GM19035 (cell line): ENCODE measurements at regions not wholly inside any gene's neighbourhood (a gene's known extent, or its start where the extent isn't known, plus 50 kb on each side); places are given as distances from the start of the nearest gene placed in this dataset.

Experiments
- ATAC-seq: cut with Tn5 transposase; IDR thresholded peaks from one replicate; pipeline ENCODE4 v1.9.1; 2021; ENCODE audit not compliant: unreplicated experiment

GRCh38 chr3:152516216-152516615, 247.5 kb downstream of the MBNL1 start:
- no peak for ATAC-seq

DNA sequence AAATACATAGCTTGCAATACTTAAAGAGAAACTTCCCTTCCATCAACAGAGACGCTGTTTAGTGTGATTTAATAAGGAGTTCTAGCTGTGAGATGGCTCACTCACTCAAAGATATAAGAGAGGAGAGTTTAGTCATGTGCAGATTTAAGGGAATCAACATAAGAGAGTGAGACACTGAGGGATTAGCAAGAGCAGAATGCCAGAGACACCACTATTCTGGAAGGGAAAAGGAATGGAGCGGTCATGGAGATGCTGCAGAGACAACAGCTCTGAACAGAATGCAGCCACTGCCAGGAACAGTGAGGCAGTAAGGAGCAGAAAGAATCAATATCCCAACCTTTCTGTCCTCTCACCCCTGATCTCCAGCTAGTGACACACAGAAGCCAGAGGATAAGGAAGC, 248.8 kb downstream of the MBNL1 start:
- no peak for ATAC-seq

DNA sequence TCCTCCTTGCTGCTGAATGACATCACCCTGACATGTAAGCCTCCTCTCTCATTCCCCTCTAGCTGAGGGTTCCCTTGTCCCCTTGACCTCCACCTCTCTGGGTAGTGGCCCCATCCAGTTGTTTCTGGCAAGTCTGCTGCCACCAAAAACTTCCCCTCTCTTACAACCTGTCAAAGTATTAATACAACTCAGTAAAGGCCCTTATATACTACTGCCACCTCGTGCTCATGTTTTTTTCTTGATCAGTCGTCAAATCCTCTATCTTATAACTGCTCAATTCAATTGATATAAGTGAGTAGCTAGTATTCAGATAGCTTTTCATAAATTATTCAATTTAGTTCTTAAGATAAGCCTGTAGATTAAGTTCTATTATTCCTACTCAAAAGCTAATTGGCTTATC, 249.6 kb downstream of the MBNL1 start:
- no peak for ATAC-seq

GRCh38 chr3:152519376-152519775, 250.6 kb downstream of the MBNL1 start:
- ATAC-seq, result no peak

GRCh38 chr3:152522036-152522435, 253.3 kb downstream of the MBNL1 start:
- ATAC-seq, result no peak

DNA sequence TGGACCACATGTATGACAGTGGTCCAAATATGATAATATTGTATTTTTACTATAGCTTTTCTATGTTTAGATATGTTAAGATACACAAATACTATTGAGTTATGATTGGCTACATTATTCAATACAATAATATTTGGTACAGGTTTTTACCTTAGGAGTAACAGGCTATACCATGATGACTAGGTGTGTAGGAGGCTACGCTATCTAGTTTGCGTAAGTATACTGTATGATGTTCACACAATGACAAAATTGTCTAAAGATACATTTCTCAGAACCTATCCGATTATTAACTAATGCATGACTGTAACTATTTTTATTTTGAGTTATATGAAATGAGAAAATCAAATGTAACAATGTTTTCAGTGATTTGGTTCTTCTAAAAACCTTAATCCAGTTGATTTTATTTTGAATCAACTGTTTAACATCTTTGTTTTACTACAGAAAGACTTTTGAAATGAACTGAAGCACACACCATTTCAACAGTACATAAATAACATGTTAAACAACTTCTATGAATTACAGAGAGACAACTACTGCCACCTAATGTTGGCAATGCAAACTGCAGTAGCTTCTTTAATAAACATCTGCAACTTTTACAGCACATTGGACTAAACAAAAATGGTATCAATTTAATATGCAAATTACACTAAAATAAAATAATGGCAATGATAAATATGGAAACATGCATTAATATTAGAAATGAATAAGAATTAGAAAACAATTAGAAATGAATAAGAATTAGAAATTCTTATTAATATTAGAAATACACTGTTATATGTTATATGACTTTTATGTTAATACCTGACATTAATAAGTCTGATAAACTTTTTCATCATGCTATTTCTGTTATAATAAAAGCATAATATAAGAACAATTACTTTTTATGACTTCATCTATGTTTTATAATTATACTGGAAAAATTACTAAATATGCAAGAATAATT, 255.7 kb downstream of the MBNL1 start:
- peak; percentile 80 for ATAC-seq

GRCh38 chr3:152531717-152532116, 263.0 kb downstream of the MBNL1 start:
- no peak for ATAC-seq

DNA sequence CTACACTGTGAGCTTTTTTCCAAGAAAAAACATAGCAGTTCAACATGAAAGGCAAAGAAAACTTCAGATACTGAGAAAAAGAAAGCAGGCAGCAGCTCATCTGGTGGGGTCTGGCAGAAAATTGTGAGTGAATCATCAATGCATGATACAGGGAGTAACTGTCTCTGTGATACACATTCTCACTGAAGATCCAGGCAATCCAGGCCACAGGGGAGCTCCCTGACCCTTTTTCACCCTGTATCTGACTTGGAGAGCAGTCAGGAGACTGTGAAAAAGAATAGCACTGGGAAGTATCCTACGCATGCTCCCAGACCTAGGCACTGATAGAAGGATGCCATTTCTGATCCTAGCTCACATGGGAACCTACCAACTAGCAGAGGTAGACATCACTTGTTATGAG, 269.8 kb downstream of the MBNL1 start:
- ATAC-seq, result no peak

DNA sequence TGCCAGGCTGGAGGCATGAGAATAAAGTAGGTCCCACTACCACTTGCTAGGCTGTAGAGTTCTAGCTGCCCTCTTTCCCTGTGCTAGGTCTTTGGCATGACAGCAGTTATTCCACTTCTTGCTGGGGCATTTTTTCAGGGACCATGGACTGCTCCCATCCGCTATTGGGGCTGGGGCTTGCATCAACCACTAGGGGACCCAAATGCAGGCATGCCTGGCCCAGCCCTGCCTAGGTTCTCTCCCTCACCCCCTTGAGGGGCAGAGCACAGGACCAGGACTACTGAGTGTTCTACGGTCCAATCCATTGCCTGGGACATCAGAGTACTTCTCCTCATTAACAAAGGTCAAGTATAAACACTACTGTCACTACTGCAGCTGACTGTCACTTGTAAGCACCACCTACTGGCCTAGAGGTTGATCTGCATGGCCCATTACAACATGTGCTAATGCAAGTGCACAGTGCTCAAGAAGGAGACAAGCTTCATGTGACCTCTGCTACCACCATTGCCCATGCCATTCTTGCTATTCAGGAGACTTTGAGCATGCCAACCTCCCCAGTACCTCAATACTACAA, 270.5 kb downstream of the MBNL1 start:
- ATAC-seq, result no peak

GRCh38 chr3:152540120-152540519, 271.4 kb downstream of the MBNL1 start:
- ATAC-seq, result no peak

DNA sequence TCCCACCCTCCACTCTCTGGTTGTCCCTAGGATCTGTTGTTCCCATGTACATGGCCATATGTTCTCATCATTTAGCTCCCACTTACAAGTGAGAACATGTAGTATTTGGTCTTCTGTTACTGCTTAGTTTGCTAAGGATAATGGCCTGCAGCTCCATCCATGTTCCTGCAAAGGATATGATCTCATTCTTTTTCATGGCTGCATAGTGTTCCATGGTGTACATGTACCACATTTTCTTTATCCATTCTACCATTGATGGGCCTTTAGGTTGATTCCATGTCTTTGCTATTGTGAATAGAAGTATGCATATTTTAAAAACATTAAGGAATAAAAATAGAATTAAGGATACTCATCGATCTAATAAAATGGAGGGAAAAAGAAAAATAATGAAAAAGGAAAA, 278.4 kb downstream of the MBNL1 start:
- no peak for ATAC-seq

GRCh38 chr3:152549263-152549662, 280.5 kb downstream of the MBNL1 start:
- ATAC-seq, result no peak

DNA sequence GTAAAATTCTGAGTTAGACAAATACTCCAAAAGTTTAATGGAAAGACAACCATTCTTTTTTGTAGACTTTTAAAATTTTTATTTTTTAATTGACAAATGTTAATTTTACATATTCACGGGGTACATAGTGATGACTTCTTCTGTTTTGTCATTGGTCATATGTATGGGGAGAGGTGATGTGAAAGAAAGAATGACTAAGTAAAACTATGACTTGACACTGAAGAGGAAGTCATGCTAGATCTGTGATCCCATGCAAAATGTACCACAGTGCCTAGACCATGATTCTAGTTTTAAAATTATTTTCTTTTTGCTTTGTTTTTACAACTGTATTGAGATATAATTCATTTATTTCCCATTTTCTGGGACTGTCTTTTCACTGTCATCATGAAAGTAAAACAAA, 281.6 kb downstream of the MBNL1 start:
- no peak for ATAC-seq

GRCh38 chr3:152554980-152555379, 280.0 kb upstream of the P2RY1 start:
- ATAC-seq, result no peak

DNA sequence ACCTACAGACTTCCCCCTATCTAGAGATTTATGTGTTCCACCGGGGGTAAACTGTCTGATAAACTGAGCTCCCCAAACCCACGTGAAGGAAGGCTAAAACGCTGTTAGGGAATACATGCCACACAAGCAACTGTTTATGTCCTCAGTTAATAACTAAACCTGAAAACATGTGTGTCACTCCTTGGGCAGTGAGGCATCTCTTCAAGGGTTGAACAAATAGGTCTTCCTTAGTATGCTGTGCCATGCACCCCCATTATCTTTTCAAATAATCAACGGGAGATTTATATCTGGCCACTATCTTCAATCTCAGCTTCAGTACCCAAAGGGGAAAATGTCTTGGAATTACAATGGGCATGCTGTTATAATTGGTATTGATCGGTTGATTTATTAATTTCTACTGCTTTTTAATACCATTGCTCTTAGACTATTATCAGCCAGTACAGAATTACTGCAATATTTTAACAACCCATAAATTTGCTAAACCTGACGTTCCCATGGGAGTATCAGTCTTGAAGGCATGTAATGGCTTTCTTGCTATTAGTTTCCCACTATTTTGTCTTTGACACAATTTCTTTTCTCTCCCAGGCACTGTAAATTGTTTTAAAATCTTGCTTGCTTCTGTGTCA, 279.2 kb upstream of the P2RY1 start:
- ATAC-seq, result no peak

DNA sequence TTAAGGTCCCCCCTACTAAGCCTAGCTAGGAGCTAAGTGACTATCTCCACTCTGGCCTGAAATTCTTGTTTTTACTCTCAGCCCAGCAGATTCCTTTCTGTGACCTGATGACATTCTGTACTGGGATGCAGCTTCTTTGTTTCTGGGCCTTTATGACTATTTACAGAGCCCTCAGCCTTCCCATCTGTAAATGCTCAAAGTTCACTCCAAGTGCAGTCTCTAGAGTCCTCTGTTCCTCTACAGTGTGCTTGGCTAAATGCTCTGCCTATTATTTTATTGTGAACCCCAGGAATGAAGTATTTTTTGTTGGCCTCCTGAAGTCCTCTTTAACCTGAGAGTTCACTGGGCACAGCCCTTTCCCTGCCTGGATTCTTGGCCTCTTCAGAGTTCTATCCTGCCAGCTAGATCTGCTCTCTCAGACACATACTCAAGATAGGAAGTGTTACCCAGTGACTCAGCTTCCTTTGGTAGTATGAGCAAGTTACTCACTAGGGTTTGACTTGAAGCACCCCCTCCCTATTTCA, 278.1 kb upstream of the P2RY1 start:
- ATAC-seq, result peak; percentile 61

- ATAC-seq, result peak; percentile 51
These were observed 277.5 kb upstream of the P2RY1 start for GRCh38 chr3:152557302-152557999.

DNA sequence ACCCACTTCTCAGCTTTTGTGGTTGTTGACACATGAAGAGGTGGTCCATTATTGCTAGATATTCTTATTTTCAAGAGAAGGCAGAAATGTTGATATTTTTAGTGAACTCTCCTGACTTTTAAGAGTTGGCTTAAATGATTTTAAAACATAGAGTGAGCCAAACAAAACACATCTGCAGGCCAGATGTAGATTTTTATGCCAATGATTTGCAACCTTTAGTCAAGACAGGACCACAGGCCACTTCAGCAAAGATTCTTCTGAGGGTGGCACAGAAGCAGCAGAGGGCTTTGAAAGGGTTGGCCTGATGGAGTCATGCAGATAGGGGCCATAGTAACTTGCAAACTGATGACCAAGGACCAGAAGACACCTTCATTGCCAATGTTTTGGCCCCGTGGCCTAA, 276.5 kb upstream of the P2RY1 start:
- ATAC-seq, result no peak

DNA sequence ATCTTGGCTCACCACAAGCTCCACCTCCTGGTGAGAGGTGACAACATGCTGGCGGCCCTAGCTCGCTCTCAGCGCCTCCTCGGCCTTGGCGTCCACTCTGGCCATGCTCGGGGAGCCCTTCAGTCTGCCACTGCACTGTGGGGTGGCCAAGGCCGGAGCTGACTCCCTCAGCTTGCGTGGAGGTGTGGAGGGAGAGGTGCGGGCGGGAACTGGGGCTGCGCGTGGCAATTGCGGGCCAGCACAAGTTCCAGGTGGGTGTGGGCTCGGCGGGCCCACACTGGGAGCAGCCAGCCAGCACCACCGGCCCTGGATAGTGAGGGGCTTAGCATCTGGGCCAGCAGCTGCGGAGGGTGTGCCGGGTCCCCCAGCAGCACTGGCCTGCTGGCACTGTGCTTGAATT, 275.7 kb upstream of the P2RY1 start:
- ATAC-seq, result no peak

GRCh38 chr3:152564459-152564858, 270.5 kb upstream of the P2RY1 start:
- no peak for ATAC-seq

DNA sequence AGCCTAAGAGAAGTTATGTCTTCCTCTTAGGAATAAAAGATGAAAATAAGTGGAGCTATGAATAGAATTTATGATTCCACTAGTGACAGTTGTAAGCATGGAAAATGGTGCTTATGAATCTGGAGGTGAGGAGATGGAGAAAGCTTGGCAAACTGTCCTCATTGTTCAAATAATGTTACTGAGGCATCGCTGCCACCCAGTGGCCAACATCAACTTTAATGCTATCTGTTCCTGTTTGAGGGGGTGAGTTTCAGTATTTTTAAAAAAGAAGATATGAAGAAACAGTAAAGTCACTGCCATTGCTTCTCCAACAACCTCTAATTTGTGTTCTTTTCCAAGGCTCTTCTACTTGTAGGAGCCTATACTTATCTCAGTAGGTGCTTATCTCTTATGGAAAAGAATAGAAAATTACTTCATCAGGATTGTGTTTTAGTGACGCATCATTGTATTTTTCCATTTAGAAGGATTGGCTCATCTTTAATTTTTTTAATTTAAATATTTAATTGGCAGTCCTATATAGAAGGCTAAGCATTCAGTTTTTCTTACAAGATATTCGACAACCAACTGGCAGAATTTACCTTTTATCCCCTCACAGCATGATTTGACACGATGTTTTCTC, 260.4 kb upstream of the P2RY1 start:
- peak; percentile 85 for ATAC-seq
